GM19035 (cell line): ENCODE measurements at regions not wholly inside any gene's neighbourhood (a gene's known extent, or its start where the extent isn't known, plus 50 kb on each side); places are given as distances from the start of the nearest gene placed in this dataset.

Experiments used
- ATAC-seq: cut with Tn5 transposase; IDR thresholded peaks from one replicate; pipeline ENCODE4 v1.9.1; 2021; ENCODE audit not compliant: unreplicated experiment

DNA sequence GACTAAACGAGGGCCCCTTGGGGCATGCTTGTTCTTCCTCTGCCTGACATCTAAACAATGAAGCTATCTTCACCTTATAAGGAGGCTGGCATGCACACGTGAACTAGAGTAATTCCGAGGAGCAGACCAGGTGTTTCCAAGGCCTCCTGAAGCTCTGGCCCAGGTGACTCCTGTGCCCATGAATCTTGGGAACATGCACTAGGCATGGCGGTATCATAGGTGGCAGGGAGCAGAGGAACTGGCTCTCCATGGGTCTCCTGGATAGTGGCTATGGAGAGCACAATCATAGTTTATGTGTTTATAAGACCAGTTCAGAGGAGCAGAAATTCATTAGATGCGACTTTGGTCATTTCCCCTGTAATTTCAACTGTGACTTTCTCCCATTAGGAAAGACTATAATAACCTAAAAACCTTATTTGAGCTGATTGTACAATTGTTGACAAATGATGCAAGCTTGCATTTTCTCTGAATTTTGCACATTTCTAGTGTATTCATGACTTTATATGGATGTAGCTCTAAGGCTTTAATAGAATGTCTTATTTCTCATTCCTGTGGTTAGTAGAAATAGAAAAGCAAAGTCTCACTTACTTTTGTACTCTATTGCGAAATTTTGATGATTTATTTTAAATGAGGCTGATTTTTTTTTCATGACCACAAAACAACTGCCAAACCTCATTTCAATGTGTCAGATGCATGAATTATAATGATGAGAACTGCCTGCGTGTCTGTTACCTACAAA, 135.3 kb upstream of the RPS23 start:
- no peak for ATAC-seq

GRCh38 chr5:82408033-82408432, 129.9 kb upstream of the RPS23 start:
- ATAC-seq: no peak

- no peak for ATAC-seq
Measured at GRCh38 chr5:82406205-82406773, 128.1 kb upstream of the RPS23 start.

DNA sequence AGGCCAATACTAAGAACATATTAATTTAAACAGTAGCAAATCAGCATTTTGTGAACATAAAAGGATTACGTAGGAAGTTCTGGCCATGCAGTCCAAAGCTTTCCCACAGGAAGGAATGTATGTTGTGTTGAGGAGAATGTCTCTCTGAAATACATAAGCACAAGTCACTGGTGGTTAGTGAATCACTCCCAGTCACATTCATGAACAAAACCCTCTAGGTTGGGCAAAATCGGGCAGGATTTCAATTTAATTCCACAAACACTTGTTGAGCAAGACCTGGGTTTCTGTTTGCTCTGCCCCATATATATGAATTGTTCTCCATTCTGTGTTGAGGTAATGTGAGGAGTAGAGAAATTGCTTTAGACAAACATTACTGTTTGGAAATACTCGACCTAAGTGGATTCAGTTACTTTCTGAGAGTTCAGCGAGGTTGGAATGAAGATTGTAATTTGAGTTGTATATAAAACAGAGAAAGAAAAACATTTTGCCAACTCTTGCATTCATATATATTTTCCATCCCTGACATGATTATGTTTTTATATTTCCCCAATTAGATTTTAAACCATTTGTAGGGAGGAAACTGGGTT, 127.6 kb upstream of the RPS23 start:
- ATAC-seq: no peak

- no peak for ATAC-seq
Measured at GRCh38 chr5:82405161-82405560, 127.0 kb upstream of the RPS23 start.

- no peak for ATAC-seq
Measured at GRCh38 chr5:82404382-82404945, 126.3 kb upstream of the RPS23 start.

- no peak for ATAC-seq
Measured at GRCh38 chr5:82403724-82404123, 125.6 kb upstream of the RPS23 start.

DNA sequence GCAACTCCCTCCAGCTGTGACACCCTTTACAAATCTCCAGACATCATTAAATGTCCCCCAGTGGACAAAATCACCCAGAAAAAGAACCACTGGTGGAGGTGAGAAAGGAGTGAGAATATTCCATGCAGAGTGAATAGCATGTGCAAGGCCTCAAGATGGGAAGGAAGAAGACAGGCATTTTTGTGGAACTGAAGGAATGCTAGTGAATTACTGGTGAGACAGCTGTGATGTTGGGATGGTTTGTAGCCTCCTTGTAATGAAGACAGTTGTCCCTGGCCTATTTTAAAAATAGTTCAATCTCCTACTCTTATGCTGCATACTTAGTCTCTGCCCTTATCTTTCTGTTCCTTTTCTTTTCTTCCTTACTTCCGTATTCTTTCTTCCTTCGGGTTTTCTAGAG, 124.9 kb upstream of the RPS23 start:
- ATAC-seq: no peak

GRCh38 chr5:82399111-82399510, 121.0 kb upstream of the RPS23 start:
- ATAC-seq: no peak

GRCh38 chr5:82397741-82398320, 119.7 kb upstream of the RPS23 start:
- ATAC-seq: no peak

DNA sequence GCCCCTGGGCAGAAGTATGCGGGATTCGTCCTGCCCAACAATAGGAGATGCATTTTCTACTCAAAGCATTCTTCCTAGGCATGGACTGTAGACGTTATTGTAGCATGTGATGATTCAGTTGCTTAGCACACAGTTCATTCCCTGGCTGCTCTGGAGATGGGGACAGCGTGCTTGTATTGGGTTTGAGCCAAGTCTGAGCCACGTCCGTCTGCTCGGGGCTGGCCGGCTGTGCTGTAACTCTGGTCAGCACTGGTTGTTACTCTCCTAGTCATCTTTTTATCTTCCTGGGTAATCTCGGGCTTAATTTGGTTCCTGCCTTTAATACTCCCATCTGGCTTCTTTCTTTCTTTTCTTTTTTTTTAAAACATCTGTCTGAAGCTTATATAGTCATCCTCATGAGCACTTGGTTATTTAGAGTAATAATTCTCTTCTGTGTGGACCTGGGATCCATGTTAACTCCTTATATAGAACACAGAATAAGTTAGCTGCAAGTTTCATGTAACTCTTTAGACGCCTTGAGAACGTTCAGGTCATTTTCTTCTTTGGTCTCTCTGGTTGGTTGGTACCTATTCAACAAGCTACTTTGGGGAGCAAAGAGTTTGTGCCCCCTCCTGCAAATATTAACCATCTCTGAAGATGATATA, 118.8 kb upstream of the RPS23 start:
- ATAC-seq: no peak

DNA sequence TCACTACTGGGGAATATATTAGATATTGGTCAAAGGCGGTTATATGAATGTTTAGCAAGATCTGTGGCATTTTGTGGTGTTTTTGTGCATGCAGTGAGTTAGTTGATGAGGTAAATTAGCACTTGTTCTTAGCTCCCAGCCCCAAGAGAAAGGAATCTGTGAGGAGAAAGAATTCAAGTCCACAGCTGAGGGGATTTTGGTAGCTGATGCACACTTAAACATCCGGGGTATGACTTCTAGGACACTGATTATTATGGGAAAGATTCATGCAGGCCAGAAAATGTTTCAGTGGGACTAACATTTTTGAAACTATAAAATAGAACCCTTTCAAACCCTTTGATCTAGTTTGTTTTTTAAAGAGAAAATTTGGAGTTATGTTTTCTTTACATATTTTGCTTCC, 118.2 kb upstream of the RPS23 start:
- ATAC-seq: no peak

- ATAC-seq: no peak
Measured at GRCh38 chr5:82393951-82394350, 115.8 kb upstream of the RPS23 start.

- no peak for ATAC-seq
Measured at GRCh38 chr5:82390088-82390487, 111.9 kb upstream of the RPS23 start.

- ATAC-seq: no peak
Measured at GRCh38 chr5:82389347-82389746, 111.2 kb upstream of the RPS23 start.

DNA sequence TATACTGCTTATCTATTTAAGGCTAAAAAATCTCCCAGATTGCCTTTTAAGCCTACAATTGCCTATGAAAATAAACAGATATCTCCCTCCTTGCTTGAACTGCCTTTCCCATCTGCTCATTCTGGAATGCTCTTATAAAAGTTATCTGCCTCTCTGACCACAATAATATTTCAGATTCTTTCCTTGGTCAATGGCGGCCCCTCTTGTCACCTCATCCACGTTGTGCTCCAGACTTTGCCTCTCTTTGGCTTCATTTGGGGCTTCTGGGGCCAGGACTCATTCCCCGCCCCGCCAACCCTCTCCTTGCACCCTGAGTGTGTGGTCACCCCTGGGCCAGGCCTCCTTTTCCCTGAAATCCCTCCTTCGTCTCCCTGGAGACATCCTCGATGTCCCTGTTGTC, 110.0 kb upstream of the RPS23 start:
- ATAC-seq: no peak

DNA sequence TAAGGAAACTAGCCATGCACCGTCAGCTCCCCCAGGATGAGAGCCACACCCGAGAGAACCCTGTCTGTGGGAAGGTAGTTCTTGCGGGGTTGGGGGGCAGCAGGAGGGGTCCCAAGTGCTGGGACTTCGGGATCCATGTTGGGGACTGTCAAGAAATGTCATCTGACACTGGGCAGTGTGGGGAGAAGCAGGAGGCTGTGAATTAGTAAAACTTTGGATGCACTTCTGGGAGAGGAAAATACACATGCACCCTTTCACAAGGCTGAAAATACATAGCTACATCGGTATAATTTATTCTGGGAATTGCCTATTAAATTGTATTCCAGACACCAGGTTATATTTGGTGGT, 109.6 kb upstream of the RPS23 start:
- ATAC-seq: no peak

- ATAC-seq: no peak
Measured at GRCh38 chr5:82387001-82387818, 109.1 kb upstream of the RPS23 start.

- no peak for ATAC-seq
Measured at GRCh38 chr5:82386576-82386975, 108.4 kb upstream of the RPS23 start.

GRCh38 chr5:82384034-82384750, 106.0 kb upstream of the RPS23 start:
- ATAC-seq: no peak
